Astrocyte of the spinal cord (primary cell): ENCODE measurements at regions not wholly inside any gene's neighbourhood (a gene's known extent, or its start where the extent isn't known, plus 50 kb on each side); places are given as distances from the start of the nearest gene placed in this dataset.
"Not testable (repeated sequence)": the region's sequence is repeated elsewhere in the genome, so short reads cannot be mapped to it uniquely, and the experiment has no call there.

Experiments
- DNase-seq: peaks from one replicate; pipeline ENCODE4 v3.0.0; 2011; ENCODE audit warnings: low read depth, low spot score
- H3K4me3 ChIP-seq: 2 replicates; pipeline ENCODE4 v1.5.1; 2011; ENCODE audit warnings: low read depth, mild to moderate bottlenecking, low read length, moderate library complexity
- in situ Hi-C: cut with HindIII; loops from 2 replicates; pipeline ENCODE4 v1.10.0; 2017; ENCODE audit warnings: low sequenced_read_pairs
- TF ChIP-seq, protein P1 (sequence below): IDR thresholded peaks from 2 replicates; pipeline ENCODE4 v1.5.1; 2012; ENCODE audit warnings: low read depth, mild to moderate bottlenecking, low read length, inconsistent platforms

DNA sequence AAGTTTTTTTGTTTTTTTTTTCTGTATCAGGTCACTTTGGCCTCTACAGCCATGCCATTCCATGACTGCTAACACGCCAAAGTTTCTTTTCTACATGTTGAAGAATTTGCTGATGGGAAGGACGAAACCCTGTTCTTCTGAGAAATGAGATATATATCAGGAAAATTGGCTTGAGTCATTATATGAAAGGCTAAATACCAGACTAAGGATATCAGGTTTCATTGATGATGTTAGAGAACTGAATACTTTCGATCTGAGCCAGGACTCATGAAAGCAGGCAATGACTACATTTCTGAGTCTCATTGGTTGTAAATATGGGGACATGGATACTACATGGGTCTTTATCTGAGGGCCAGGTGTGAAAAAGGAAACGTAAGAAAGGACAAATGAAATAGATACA, 181.4 kb downstream of the OSR1 start:
- DNase-seq: peak; percentile 71
- H3K4me3 ChIP-seq: no peak overlapping the region
- TF ChIP-seq, protein P1, sequence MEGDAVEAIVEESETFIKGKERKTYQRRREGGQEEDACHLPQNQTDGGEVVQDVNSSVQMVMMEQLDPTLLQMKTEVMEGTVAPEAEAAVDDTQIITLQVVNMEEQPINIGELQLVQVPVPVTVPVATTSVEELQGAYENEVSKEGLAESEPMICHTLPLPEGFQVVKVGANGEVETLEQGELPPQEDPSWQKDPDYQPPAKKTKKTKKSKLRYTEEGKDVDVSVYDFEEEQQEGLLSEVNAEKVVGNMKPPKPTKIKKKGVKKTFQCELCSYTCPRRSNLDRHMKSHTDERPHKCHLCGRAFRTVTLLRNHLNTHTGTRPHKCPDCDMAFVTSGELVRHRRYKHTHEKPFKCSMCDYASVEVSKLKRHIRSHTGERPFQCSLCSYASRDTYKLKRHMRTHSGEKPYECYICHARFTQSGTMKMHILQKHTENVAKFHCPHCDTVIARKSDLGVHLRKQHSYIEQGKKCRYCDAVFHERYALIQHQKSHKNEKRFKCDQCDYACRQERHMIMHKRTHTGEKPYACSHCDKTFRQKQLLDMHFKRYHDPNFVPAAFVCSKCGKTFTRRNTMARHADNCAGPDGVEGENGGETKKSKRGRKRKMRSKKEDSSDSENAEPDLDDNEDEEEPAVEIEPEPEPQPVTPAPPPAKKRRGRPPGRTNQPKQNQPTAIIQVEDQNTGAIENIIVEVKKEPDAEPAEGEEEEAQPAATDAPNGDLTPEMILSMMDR: no peak
- in situ Hi-C loops: no loop called here

DNA sequence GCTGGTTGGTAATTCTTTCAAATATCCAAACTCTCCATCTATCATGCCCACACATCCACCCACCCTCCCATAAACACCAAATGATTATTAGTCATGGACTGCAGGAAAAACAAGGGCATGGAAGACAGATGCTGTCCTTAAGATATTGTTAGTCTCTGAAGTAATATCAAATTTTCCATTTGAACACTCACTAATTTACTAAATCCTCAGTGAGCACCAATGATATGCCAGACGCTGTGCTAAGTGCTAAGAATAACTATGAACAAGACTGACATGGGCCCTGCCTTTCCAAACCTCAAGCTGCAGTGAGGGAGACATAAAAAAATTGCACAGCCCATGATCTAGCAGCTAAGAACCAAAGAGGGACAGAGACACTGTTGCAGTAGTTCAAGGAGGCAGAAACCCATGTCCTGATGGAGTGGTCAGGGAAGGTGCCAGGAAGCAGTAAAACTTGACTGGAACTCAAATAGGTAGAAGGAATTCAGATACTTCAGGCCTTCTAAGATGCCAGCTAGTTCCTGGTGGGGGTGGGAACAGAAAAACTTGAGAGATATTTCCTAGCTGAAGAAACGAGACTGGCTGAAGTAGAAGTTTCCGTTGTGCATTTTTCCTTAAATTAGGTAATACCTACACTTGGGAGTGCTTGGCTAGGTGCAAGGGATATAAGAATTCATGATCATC, 182.1 kb downstream of the OSR1 start:
- DNase-seq: no peak
- in situ Hi-C loops: no loop called here
- no peak overlapping the region for H3K4me3 ChIP-seq
- TF ChIP-seq, protein P1: no peak

DNA sequence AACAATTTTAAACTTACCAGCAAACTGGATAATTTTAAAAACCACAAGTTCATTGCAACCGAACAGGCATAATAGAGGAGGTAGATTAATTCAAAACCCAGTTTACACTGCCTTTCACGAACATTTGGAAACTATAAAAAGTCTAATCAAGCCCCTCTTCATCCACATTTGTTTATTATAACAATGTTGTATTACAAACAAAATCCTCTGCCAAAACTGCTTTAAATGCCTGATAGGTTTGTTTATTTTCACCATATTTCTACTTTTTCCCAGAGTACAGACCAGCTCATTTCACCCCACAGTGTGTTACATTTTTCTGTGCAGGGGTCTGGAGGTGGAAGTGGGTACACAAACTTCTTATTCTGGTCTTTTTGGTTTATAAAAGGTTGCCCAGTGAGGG, 184.2 kb downstream of the OSR1 start:
- in situ Hi-C loops: no loop called here
- no peak for DNase-seq
- TF ChIP-seq, protein P1: no peak
- H3K4me3 ChIP-seq: no peak overlapping the region

DNA sequence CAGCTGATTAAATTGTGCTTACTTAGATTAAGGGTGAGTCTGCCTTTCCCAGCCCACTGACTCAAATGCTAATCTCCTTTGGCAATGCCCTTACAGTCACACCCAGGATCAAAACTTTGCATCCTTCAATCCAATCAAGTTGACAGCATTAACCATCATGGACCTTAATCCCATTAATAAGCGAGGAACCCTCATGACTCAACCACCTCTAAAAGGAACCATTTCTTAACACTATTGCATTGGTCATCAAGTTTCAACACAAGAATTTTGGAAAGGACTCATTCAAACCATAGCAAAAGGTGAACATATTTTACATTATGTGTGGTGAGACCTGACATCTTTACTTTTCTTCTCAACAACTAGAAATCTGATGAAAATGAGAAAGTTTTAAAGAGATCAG, 187.0 kb downstream of the OSR1 start:
- no peak for DNase-seq
- in situ Hi-C loops: no loop called here
- no peak overlapping the region for H3K4me3 ChIP-seq
- TF ChIP-seq, protein P1: no peak

DNA sequence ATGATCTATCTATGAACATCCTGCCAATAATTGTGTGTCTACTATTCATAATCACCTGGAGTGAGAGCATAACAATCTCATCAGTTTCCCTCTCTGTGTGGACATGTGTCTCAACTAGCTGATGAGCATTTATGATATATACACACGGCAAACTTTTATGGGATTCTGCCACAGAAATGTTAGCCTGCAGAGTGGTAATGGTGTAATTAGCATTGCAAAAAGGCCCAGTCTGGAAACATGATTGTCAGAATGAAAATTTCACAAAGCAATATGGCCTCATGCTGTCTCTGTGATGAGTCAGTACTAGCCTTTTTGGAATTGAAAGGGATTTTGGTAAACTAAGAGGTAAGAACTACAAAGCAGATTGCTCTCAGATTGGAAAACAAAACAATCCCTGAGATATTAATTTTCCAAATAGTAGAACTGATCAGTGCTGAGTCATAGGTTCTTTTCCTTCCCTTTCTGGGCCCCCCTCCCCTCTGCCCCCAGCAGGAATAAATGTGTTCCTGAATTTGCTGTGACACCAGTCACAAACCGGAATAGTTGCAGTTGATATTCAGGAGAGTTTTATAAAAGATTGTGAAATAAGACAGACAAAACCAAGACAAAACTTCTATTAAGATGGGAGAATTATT, 189.2 kb downstream of the OSR1 start:
- TF ChIP-seq, protein P1: no peak
- in situ Hi-C loops: no loop called here
- H3K4me3 ChIP-seq: no peak overlapping the region
- no peak for DNase-seq

DNA sequence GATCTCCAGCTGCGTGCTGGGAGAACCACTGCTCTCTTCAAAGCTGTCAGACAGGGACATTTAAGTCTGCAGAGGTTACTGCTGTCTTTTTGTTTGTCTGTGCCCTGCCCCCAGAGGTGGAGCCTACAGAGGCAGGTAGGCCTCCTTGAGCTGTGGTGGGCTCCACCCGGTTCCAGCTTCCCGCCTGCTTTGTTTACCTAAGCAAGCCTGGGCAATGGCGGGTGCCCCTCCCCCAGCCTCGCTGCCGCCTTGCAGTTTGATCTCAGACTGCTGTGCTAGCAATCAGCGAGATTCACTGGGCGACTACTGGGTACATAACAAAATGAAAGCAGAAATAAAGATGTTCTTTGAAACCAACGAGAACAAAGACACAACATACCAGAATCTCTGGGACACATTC, 194.3 kb downstream of the OSR1 start:
- H3K4me3 ChIP-seq, in situ Hi-C loops, DNase-seq: not testable (repeated sequence)

GRCh38 chr2:19158896-19159295, 199.5 kb downstream of the OSR1 start:
- TF ChIP-seq, protein P1: no peak
- peak; percentile 14 for DNase-seq
- in situ Hi-C loops: no loop called here
- H3K4me3 ChIP-seq: no peak overlapping the region
